NCI-H2081 treated with DMSO at 0.1 percent for 48 hours (cell line): ENCODE measurements at regions not wholly inside any gene's neighbourhood (a gene's known extent, or its start where the extent isn't known, plus 50 kb on each side); places are given as distances from the start of the nearest gene placed in this dataset.

ENCODE experiments used
- DNase-seq: peaks from one replicate; lab custom pipeline; 2025; lab: John Stamatoyannopoulos, UW

GRCh38 chr12:90079529-90080210, 371.0 kb upstream of the ATP2B1 start:
- no peak for DNase-seq

GRCh38 chr12:90078344-90078743, 369.7 kb upstream of the ATP2B1 start:
- DNase-seq = no peak

DNA sequence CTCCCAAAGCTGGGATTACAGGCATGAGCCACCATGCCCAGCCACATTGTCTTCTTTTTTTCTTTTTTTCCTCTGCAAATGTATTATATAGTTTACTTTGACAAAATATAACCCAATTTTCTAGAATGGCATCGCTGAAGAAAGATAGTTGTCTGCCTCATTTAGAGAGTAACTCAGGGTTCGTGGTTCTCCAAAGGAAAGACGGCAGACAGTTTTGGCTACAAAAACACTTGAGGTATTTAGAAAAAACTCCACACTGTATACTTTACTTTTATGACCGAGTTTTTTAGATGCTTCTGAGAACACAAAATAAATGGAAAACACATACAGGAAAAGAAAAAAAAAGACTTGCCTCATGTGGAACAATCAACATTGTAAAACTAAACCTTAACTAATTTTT, 369.1 kb upstream of the ATP2B1 start:
- DNase-seq = no peak

DNA sequence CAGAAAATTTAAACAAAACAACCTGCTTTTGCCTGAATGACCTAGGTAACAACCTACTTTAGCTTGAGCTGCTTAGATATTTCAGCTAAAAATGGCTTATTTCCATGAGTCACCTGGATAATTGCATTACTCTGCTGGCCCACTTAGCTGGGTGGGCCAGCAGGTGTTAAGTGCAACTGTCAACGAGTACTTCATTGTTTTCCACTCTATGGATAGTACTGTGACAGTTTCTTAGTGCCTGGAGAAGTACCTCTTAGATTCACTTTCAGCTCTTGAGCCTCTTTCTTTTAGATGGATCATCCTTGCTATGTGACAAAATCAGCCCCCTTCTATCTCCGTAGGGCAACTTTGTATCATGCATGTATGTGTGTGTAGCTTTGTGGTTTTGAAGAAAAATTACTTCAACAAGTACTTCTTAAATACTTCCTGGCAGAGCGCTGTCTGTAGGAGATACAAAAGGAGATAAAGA, 368.2 kb upstream of the ATP2B1 start:
- no peak for DNase-seq

DNA sequence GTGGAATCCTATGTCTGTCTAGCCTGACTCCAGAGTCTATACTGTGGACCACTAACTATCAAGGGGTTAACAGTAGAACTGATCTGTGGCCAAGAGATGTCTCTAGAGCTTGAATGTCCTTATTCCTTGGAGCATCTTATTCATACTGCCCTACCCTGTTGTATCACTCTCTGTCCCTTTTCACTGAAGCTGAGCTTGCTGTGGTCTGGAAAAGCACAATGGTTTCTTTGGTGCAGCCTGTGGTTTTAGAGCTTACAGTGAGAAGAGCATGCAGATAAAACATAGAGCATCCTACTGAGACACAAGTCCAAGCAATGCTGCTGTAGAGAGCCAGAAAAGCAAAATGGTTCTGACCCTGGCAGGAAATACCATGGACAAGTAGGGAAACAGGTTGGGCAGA, 367.0 kb upstream of the ATP2B1 start:
- DNase-seq = no peak

- DNase-seq = no peak
These were observed 365.4 kb upstream of the ATP2B1 start for GRCh38 chr12:90074086-90074485.

GRCh38 chr12:90071996-90072395, 363.4 kb upstream of the ATP2B1 start:
- no peak for DNase-seq

DNA sequence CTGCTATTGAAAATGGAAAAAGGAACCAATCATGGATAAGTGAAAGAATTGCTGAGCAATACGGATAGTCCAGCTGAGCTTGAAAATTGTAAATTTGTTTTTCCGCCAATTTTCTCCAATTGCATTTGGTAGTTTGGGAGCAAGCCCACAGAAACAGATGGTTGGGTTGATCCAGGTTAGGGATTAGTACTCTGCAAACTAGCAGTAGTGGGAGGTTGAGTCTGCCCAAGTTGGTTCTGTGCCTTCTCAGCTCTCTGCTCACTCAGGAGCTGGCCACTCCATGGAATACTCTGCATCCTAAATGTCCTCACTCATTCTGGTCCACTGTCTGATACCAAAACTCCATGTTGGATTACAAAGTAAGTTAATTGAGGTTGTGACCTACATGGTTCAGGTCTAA, 361.1 kb upstream of the ATP2B1 start:
- no peak for DNase-seq

DNA sequence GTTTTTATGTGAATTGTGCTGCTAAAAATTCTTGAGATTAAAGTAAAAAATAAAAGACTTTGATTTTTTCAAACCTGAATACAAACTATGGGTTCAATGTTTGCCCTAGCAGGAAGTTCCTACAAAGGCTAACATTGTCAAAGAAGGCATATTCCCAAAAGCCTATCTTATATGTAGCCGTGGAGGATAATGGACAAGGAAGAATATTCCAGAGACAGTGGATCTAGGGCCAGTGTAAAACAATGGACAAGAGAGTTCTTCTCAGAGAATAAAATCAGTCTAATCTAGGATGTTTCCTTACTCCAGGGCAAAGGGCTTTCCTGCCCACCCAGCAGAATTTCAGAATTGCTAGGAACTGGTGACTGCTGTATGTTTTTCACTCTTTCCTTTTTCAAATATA, 359.2 kb upstream of the ATP2B1 start:
- DNase-seq = no peak

- DNase-seq = peak; percentile 23
These were observed 356.5 kb upstream of the ATP2B1 start for GRCh38 chr12:90064852-90065801.

DNA sequence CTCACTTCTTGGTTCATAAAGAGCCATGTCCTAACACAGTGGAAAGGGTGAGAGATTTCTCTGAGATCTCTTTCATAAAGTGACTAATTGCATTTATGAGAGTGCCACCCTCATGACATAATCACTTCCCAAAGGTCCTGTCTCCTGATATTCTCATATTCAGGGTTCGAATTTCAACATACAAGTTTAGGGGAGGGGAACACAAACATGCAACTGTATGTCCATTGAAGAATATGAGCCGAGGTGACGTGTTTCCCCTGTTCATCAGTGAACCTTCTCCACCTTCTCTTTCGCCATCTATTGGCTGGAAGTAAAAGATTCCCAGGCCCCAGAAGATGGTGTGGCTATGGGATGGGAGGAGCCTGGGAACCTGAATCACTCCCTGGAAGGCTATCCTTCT, 354.2 kb upstream of the ATP2B1 start:
- DNase-seq = no peak

GRCh38 chr12:90061809-90062208, 353.2 kb upstream of the ATP2B1 start:
- DNase-seq = no peak

DNA sequence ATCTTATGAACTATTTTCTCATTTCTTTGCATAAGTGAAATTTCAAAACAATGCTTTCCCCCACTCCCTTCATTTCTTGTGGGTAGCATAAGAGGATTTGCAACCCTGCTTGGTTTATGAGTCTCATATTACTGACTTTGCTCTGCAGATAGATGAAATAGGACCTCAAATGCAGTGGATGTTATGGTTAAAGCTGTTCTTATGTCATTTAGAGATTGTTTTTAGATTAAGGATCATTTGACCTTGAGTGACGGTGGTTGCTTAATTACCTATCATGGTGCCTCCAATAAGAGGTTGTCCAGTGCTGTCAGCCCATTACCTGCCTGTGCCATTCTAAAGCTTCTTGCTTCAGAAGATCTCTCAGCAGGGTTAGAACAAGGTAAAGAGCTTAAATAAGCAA, 351.4 kb upstream of the ATP2B1 start:
- no peak for DNase-seq

DNA sequence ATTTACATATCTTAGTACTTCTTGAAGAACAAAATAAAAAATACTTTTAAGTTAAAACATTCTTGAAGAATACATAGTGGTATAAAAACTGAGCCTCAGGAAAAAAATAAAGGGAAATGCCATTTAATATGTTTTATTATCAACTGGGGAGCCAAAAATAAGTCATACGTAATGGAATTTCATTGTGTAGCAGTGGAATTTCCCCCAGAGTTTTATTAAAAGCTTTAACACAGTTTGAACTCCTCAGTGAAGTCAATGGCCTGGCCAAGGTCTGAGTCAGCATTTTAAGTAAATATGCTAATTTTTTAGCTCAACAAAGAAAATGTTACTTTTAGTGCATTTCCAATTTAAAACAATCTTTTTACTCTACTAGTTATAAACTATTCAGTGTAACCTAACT, 350.1 kb upstream of the ATP2B1 start:
- DNase-seq = no peak

DNA sequence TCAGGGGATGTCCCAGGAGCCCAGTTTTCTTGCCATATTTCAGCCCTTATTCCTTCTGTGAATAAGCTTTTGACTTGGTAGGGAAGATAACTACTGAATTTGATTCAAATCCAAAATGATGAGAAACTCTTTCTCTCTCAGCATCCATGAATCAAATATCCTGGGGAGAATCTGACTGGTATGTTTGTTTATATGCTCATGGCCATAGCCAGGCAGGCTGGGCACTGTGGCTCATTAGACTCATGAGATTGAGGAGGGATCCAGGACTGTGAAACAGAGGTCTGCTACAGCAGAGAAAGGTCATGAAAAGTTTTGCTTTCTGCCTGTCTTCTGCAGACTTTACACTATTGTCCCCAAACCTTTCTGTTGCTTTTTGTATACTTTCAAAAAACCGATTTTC, 346.4 kb upstream of the ATP2B1 start:
- DNase-seq = no peak

DNA sequence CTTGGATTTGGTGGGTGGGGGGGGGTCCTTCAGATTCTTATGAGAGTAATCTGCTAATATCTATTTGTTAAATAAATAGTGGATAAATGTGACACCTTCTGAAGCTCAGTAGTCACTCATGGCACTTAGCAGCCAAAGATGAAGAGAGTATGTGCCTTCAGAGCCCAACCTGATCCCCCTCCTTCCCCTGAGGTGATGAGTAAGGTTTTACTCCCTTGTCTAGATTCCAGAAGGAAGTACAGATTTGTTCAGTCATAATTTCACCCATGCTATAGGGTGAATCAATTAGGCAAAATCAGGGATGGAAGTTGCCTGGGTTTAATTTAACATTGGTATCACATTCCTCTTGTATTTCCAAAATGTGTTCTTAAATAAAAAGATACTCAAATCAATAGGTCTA, 340.3 kb upstream of the ATP2B1 start:
- DNase-seq = no peak

DNA sequence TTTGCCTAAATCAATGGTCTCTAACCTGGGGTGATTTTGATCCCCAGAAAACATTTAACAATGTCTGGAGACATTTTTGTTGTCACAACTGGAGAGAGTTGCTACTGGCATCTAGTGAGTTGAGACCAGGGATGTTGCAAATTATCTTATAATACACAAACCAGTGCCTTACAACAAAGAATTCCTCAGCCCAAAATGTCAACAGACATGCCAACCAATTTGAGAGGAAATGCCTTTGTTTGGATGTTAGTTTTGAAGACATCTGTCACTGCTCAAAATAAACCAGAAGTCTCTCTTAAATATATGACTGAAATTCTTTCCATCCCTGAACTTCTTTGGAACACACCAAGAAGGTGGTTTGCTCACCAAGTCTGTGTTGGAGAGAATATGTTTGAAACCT, 336.9 kb upstream of the ATP2B1 start:
- DNase-seq = no peak

DNA sequence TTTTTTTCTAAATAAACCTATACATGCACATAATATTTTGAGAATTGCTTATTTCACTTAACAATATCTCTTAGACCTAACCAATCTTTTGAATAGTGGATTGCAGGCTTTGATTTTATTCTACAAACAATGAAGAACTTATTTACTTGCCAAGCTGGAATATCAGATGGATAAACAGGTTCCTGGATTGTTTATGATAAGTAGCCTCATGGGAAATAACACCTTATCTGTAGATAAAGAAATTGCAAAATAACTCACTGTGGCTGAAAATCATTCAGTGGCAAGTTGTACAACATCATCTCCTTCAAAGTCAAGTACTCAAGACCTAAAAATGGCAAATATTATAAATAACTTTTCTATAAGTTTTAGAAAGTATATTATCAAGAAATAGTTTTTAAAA, 335.4 kb upstream of the ATP2B1 start:
- no peak for DNase-seq

GRCh38 chr12:90042920-90043641, 334.4 kb upstream of the ATP2B1 start:
- DNase-seq = no peak

DNA sequence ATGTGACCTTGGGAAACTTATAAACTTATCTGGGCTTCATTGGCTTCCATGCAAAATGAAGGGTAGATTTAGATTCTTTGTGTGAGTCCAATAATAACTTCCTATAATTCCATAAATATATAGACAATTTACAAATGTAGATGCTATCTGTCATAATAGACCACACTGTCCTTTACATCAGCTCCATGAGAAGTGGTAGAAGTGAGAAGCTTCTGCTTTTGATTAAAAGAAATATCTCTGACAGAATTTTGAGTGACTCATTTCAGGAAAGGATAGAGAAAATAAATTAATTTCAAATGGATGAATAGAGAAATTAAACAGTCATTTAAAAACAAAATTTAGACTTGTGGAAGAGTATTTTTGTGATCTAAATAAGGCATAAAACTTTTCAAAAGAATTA, 329.7 kb upstream of the ATP2B1 start:
- no peak for DNase-seq

DNA sequence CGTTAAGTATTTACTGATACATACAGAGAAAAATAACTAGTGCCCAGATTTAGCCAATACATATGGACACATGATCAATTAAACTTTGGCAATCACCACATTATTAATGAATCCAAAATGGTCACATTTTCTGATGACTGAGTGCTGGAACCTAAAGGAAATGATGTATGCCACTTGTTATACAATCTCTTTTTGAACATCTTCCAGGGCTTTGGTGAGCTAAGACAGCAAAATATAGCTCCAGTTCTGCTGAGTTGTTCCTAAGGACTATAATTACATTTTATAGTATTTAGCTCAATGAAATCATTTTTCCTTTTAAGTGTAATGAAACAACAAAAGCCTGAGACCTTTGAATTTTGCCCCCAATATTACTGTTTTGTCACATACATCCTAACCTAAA, 329.1 kb upstream of the ATP2B1 start:
- DNase-seq = no peak

GRCh38 chr12:90036637-90037036, 328.0 kb upstream of the ATP2B1 start:
- no peak for DNase-seq

DNA sequence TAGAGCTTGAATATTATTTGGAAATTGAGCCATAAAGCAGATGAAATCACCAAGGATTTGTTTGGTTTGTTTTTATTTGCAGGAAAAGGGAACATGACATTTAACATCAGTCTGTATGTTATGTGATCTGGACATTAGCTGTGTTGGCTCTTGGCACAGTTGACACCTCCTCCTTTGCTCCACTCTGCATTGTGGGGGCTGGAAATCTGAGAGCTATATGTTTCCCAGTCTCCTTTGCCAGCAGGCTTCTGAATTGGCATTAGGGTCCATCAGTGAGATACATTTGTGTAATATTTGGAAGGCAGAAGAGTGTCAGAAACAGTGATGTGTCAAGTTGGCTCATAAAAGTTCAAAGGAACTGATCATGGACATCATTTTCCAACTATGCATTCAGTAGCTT, 322.1 kb upstream of the ATP2B1 start:
- DNase-seq = no peak
